DND-41 (cell line): ENCODE measurements at regions not wholly inside any gene's neighbourhood (a gene's known extent, or its start where the extent isn't known, plus 50 kb on each side); places are given as distances from the start of the nearest gene placed in this dataset.

Experiments
- CTCF ChIP-seq: IDR thresholded peaks from 2 replicates; pipeline ENCODE4 v1.5.1; 2012; ENCODE audit warnings: borderline replicate concordance, low read length, moderate library complexity, mild to moderate bottlenecking; ENCODE audit not compliant: poor library complexity, severe bottlenecking; ENCODE audit errors: extremely low read depth
- EZH2 ChIP-seq: IDR thresholded peaks from 3 replicates; pipeline ENCODE4 v1.6.1; 2012; ENCODE audit warnings: borderline replicate concordance, low read depth, mild to moderate bottlenecking, moderate library complexity, low read length, inconsistent platforms; ENCODE audit not compliant: severe bottlenecking

- TF ChIP-seq EZH2 (no peak), CTCF (no peak)
Observed at GRCh38 chr12:108409481-108409880, 70.4 kb upstream of the CMKLR1 start.
